DOHH2 (cell line): ENCODE measurements at regions not wholly inside any gene's neighbourhood (a gene's known extent, or its start where the extent isn't known, plus 50 kb on each side); places are given as distances from the start of the nearest gene placed in this dataset.

Source experiments
- H3F3A ChIP-seq: fragments of 200-600 bp; sonication (generic), shearing (Covaris generic); 2 replicates; pipeline ENCODE4 v1.6.0; 2016; ENCODE audit warnings: antibody characterized with exemption, mild to moderate bottlenecking; ENCODE audit not compliant: control insufficient read depth, insufficient read depth
- H3K27ac ChIP-seq: fragments of 200-600 bp; sonication (generic); 2 replicates; pipeline ENCODE4 v1.5.1; 2014; ENCODE audit warnings: low read depth, mild to moderate bottlenecking, low read length, moderate library complexity
- H3K27me3 ChIP-seq: fragments of 200-600 bp; sonication (generic); 2 replicates; pipeline ENCODE4 v1.6.1; 2014; ENCODE audit warnings: mild to moderate bottlenecking, low read length, mixed read lengths; ENCODE audit not compliant: control insufficient read depth
- H3K36me3 ChIP-seq: fragments of 200-600 bp; sonication (generic); 2 replicates; pipeline ENCODE4 v1.6.1; 2014; ENCODE audit warnings: mild to moderate bottlenecking, low read length, moderate library complexity, mixed read lengths; ENCODE audit not compliant: control insufficient read depth
- H3K4me1 ChIP-seq: fragments of 200-600 bp; sonication (generic); 2 replicates; pipeline ENCODE4 v1.6.1; 2014; ENCODE audit warnings: mild to moderate bottlenecking, low read length, mixed read lengths; ENCODE audit not compliant: control insufficient read depth
- H3K4me2 ChIP-seq: fragments of 200-600 bp; sonication (generic); 2 replicates; pipeline ENCODE4 v1.6.0; 2014; ENCODE audit warnings: mild to moderate bottlenecking, low read length, moderate library complexity
- H3K4me3 ChIP-seq: fragments of 200-600 bp; sonication (generic); 2 replicates; pipeline ENCODE4 v1.5.1; 2014; ENCODE audit warnings: mild to moderate bottlenecking, low read length, mixed read lengths
- H3K79me2 ChIP-seq: fragments of 200-600 bp; sonication (generic); 2 replicates; pipeline ENCODE4 v1.6.1; 2014; ENCODE audit warnings: mild to moderate bottlenecking, low read length, mixed read lengths; ENCODE audit not compliant: control insufficient read depth
- H3K9me2 ChIP-seq: fragments of 200-600 bp; sonication (generic); replicated peaks from 2 replicates; pipeline ENCODE4 v1.6.1; 2014; ENCODE audit warnings: mild to moderate bottlenecking, low read length, mixed read lengths; ENCODE audit not compliant: control insufficient read depth
- H3K9me3 ChIP-seq: fragments of 200-600 bp; sonication (generic); 2 replicates; pipeline ENCODE4 v1.6.1; 2014; ENCODE audit warnings: antibody characterized with exemption, low read length, mixed read lengths; ENCODE audit not compliant: control insufficient read depth, insufficient read depth
- H4K20me1 ChIP-seq: fragments of 200-600 bp; sonication (generic); 2 replicates; pipeline ENCODE4 v1.6.0; 2014; ENCODE audit warnings: low read depth, mild to moderate bottlenecking, antibody characterized with exemption, low read length, moderate library complexity; ENCODE audit not compliant: control insufficient read depth, insufficient read depth
- CTCF ChIP-seq: fragments of 200-600 bp; sonication (generic); IDR thresholded peaks from one replicate; pipeline ENCODE4 v1.5.1; 2014; ENCODE audit warnings: antibody characterized with exemption, mild to moderate bottlenecking, low read depth, low read length; ENCODE audit not compliant: poor library complexity, severe bottlenecking
- EZH2phosphoT487 ChIP-seq: fragments of 200-600 bp; sonication (generic); IDR thresholded peaks from 2 replicates; pipeline ENCODE4 v1.6.1; 2017; ENCODE audit warnings: borderline replicate concordance, mild to moderate bottlenecking, antibody characterized with exemption, low read length, moderate library complexity, mixed read lengths

- no peaks in the 10 kb centered on the region for H3K79me2 ChIP-seq
- no peaks in the 10 kb centered on the region for H3K9me2 ChIP-seq
- H3K36me3 ChIP-seq = no peaks in the 10 kb centered on the region
- no peaks in the 10 kb centered on the region for H3K4me1 ChIP-seq
- no peak overlapping the region for H3K27ac ChIP-seq
- H3F3A ChIP-seq = no peaks in the 10 kb centered on the region
- no peaks in the 10 kb centered on the region for H3K9me3 ChIP-seq
- no peak overlapping the region for H3K4me2 ChIP-seq
- TF ChIP-seq CTCF = no peak
- no peak for TF ChIP-seq EZH2phosphoT487
- H4K20me1 ChIP-seq = no peaks in the 10 kb centered on the region
- H3K27me3 ChIP-seq = no peaks in the 10 kb centered on the region
- no peak overlapping the region for H3K4me3 ChIP-seq
Observed at GRCh38 chr3:31284776-31285175, 247.9 kb upstream of the STT3B start.

- H3F3A ChIP-seq = no peaks in the 10 kb centered on the region
Observed at GRCh38 chr3:31285833-31286486, 246.8 kb upstream of the STT3B start.

DNA sequence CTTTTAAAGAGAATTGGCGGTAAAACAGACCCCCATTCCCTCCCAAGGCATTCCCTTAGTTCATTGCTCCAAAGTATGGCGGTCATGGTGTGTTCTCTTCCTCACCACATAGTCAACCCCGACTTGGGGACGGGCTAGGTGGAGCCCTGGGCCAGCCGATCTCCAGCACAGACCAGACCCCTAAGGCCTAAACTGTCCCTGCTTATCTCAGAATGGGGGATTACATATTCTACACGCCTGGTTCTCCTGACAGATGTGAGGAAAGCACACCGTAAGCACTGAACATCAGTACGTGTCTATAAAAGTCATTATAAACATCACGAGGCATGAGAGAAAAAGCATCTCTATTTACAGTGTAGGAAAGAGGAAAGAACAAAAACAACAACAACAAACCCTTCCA is 244.5 kb upstream of the STT3B start:
- Histone ChIP-seq H3K4me3 (no peak overlapping the region), H3K27me3 (no peaks in the 10 kb centered on the region; the same call in 1 of the 2 replicates), H3K9me3 (no peaks in the 10 kb centered on the region), H3K36me3 (no peaks in the 10 kb centered on the region), H3K79me2 (no peaks in the 10 kb centered on the region), H3K9me2 (no peaks in the 10 kb centered on the region), H3K4me1 (no peaks in the 10 kb centered on the region), H3K4me2 (no peak overlapping the region), H3K27ac (no peak overlapping the region), H3F3A (no peaks in the 10 kb centered on the region), H4K20me1 (no peaks in the 10 kb centered on the region)
- TF ChIP-seq CTCF (no peak), EZH2phosphoT487 (no peak)

More at GRCh38 chr3:31285833-31286486, 246.8 kb upstream of the STT3B start:
- H3K4me1 ChIP-seq = no peaks in the 10 kb centered on the region
- no peaks in the 10 kb centered on the region for H3K9me3 ChIP-seq
- no peaks in the 10 kb centered on the region for H3K36me3 ChIP-seq
- H3K4me2 ChIP-seq = no peak overlapping the region
- TF ChIP-seq CTCF (no peak), EZH2phosphoT487 (no peak)
- no peaks in the 10 kb centered on the region for H3K9me2 ChIP-seq
- no peaks in the 10 kb centered on the region for H3K27me3 ChIP-seq
- H3K79me2 ChIP-seq = no peaks in the 10 kb centered on the region
- H3K4me3 ChIP-seq = no peak overlapping the region
- no peak overlapping the region for H3K27ac ChIP-seq
- no peaks in the 10 kb centered on the region for H4K20me1 ChIP-seq
